Transverse colon (tissue), 4 donors: ENCODE measurements at regions not wholly inside any gene's neighbourhood (a gene's known extent, or its start where the extent isn't known, plus 50 kb on each side); places are given as distances from the start of the nearest gene placed in this dataset.

ENCODE experiments used
- DNase-seq: peaks from one replicate; pipeline ENCODE4 v3.0.0-alpha.2; 2019
- H3K27ac ChIP-seq, 4 donors: fragments of 200-600 bp; sonication (generic); 2 replicates each; pipeline ENCODE4 v1.5.1; 2016 to 2018; ENCODE audit warnings: inconsistent platforms in 4 of 4
- H3K27me3 ChIP-seq: fragments of 200-600 bp; sonication (generic); 2 replicates; pipeline ENCODE4 v1.5.1; 2017; ENCODE audit warnings: inconsistent platforms
- H3K36me3 ChIP-seq, 4 donors: fragments of 200-600 bp; sonication (generic); 2 replicates each; pipeline ENCODE4 v1.5.1; 2017 to 2019; ENCODE audit warnings: inconsistent platforms in 4 of 4
- H3K4me1 ChIP-seq, 4 donors: fragments of 200-600 bp; sonication (generic); 2 replicates each; pipeline ENCODE4 v1.5.1; 2017 to 2020; ENCODE audit warnings: inconsistent platforms in 4 of 4
- H3K4me3 ChIP-seq, 4 donors: fragments of 200-600 bp; sonication (generic); 1 replicate in 1 of 4; 2 replicates in 3 of 4; pipeline versions ENCODE4 v1.5.1 to v1.6.1; 2017 to 2019; ENCODE audit warnings: inconsistent platforms in 4 of 4
- H3K9me3 ChIP-seq, 2 donors: fragments of 200-600 bp; sonication (generic); 2 replicates each; pipeline ENCODE4 v1.5.1; 2017 to 2019; ENCODE audit warnings: inconsistent platforms in 2 of 2
- EP300 ChIP-seq: sonication (generic); formaldehyde crosslinking; IDR thresholded peaks from one replicate; pipeline ENCODE4 v1.6.1; 2017; ENCODE audit warnings: antibody characterized with exemption, low read depth
- POLR2A ChIP-seq: fragments of 450-650 bp; IDR thresholded peaks from one replicate; pipeline ENCODE4 v1.6.1; 2016; ENCODE audit warnings: antibody characterized with exemption, mild to moderate bottlenecking, moderate library complexity
- POLR2AphosphoS5 ChIP-seq, 3 donors: sonication (generic); formaldehyde crosslinking; IDR thresholded peaks; one replicate each; pipeline ENCODE4 v1.6.1; 2016; ENCODE audit warnings: antibody characterized with exemption in 3 of 3
- WGBS, 2 donors: methylation state at CpG; one replicate each; pipeline ENCODE4 v1.1.5; 2018; ENCODE audit warnings: low coverage in 1 of 2; 5-methylcytosine and 5-hydroxymethylcytosine counted together
- in situ Hi-C, 4 donors: fragments of 200-750 bp; cut with MboI; loops; one replicate each; pipeline versions ENCODE4 v1.15.0 to v1.15.1; 2017; ENCODE audit warnings: low sequenced_read_pairs in 3 of 4, low pct_ligation_motif_present in 1 of 4, low pct_unique_long_range_greater_than_20kb in 1 of 4
- intact Hi-C: fragments of 100-400 bp; cut with DNase I; formaldehyde crosslinking; loops from one replicate; pipeline ENCODE4 v1.15.1; 2023; ENCODE audit warnings: low total_unique reads
- TF ChIP-seq, protein P1 (sequence below), 5 experiments: fragments of 200-600 bp in 3 of 5; fragments of 450-650 bp in 2 of 5; sonication (generic) in 3 of 5; IDR thresholded peaks; 1 replicate in 2 of 5; 2 replicates in 3 of 5; pipeline ENCODE4 v1.5.1; 2016 to 2017; ENCODE audit warnings: antibody characterized with exemption in 5 of 5, inconsistent platforms in 3 of 5, mild to moderate bottlenecking in 2 of 5, moderate library complexity in 1 of 5

DNA sequence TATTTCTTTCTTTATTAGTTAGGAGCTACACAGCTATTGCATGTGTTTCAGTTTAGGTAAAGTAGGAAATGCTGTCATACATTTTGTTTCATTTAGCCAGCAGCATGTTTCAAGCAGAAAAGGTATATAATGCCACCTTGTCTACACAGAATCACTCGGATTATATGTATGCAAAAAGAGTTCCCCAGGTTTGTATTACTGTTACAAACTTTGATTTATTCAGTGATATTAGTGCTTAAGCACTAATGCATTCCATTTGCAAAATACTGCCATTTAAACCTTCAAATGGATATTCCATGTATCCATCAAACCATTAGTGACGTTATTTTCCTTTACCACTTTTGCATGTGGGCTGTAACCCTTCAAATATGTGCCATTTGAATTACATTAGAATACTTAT lies 564.0 kb downstream of the RPL10L start:
- H3K27ac ChIP-seq = no peak overlapping the region
- no peak overlapping the region for H3K4me3 ChIP-seq
- DNase-seq = no peak
- intact Hi-C loops = no loop called here
- H3K36me3 ChIP-seq = no peaks in the 10 kb centered on the region
- no peaks in the 10 kb centered on the region for H3K27me3 ChIP-seq
- 68 to 83% methylated on average over 2 of the region's 2 CpGs for WGBS, 2 donors
- peaks cover 6 to 8% of the 10 kb centered on the region in 2 donors for H3K9me3 ChIP-seq
- peaks cover 0 to 2% (median 0%) of the 10 kb centered on the region in 4 donors for H3K4me1 ChIP-seq
- TF ChIP-seq EP300 (no peak), POLR2AphosphoS5 (IDR thresholded peaks at IDR 0.05) (no peak), POLR2A (no peak)
- TF ChIP-seq, protein P1, sequence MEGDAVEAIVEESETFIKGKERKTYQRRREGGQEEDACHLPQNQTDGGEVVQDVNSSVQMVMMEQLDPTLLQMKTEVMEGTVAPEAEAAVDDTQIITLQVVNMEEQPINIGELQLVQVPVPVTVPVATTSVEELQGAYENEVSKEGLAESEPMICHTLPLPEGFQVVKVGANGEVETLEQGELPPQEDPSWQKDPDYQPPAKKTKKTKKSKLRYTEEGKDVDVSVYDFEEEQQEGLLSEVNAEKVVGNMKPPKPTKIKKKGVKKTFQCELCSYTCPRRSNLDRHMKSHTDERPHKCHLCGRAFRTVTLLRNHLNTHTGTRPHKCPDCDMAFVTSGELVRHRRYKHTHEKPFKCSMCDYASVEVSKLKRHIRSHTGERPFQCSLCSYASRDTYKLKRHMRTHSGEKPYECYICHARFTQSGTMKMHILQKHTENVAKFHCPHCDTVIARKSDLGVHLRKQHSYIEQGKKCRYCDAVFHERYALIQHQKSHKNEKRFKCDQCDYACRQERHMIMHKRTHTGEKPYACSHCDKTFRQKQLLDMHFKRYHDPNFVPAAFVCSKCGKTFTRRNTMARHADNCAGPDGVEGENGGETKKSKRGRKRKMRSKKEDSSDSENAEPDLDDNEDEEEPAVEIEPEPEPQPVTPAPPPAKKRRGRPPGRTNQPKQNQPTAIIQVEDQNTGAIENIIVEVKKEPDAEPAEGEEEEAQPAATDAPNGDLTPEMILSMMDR (IDR thresholded peaks at IDR 0.05) = no peak
- in situ Hi-C loops = no loop called here

DNA sequence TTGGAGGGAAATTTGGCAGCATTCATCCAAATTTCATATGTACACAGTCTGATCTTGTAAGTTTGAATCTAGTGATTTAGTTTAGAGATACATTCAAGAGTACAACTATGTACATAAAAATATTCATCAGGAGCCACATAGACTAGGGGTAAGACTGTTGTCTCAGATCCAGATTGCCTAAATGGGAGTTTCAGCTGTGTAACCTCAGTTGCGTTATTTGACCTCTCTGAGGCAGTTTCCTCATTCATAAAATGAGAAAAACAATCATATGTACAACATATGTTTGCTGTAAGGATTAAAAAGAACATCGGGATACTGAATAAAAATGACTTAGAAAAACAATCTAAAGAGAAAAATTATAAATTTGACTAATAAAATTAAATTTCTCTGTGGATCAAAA lies 577.5 kb downstream of the RPL10L start:
- in situ Hi-C loops = no loop called here
- no peaks in the 10 kb centered on the region for H3K9me3 ChIP-seq

GRCh38 chr14:46063872-46064271 lies 587.7 kb downstream of the RPL10L start:
- no peaks in the 10 kb centered on the region for H3K4me1 ChIP-seq
- no peak overlapping the region for H3K27ac ChIP-seq
- DNase-seq = no peak
- TF ChIP-seq, protein P1 (IDR thresholded peaks at IDR 0.05) = no peak
- TF ChIP-seq EP300 = no peak
- intact Hi-C loops (no loop called here), in situ Hi-C loops (no loop called here)
- no peaks in the 10 kb centered on the region for H3K9me3 ChIP-seq
- H3K4me3 ChIP-seq = no peak overlapping the region
- H3K36me3 ChIP-seq = no peaks in the 10 kb centered on the region
- 77 to 81% methylated on average over 6 to 10 of the region's 10 CpGs for WGBS, 2 donors
- H3K27me3 ChIP-seq = no peaks in the 10 kb centered on the region

More for the DNA sequence above, 577.5 kb downstream of the RPL10L start:
- no peak for DNase-seq
- 91 to 92% methylated on average over 2 of the region's 2 CpGs for WGBS, 2 donors
- intact Hi-C loops = no loop called here
- Histone ChIP-seq H3K4me3 (no peak overlapping the region), H3K36me3 (no peaks in the 10 kb centered on the region), H3K27me3 (no peaks in the 10 kb centered on the region), H3K27ac (no peak overlapping the region), H3K4me1 (no peaks in the 10 kb centered on the region)
- TF ChIP-seq POLR2AphosphoS5 (IDR thresholded peaks at IDR 0.05) = no peak
- TF ChIP-seq, protein P1 (IDR thresholded peaks at IDR 0.05) = no peak
- no peak for TF ChIP-seq EP300
- no peak for TF ChIP-seq POLR2A

GRCh38 chr14:46058964-46059563 lies 592.5 kb downstream of the RPL10L start:
- in situ Hi-C loops (no loop called here), intact Hi-C loops (no loop called here)

More at GRCh38 chr14:46058964-46059563, 592.5 kb downstream of the RPL10L start:
- H3K36me3 ChIP-seq = no peaks in the 10 kb centered on the region
- 61 to 85% methylated on average over 4 of the region's 4 CpGs for WGBS, 2 donors
- no peak for DNase-seq
- H3K27ac ChIP-seq = no peak overlapping the region
- no peaks in the 10 kb centered on the region for H3K27me3 ChIP-seq
- no peaks in the 10 kb centered on the region for H3K9me3 ChIP-seq
- TF ChIP-seq POLR2AphosphoS5 (IDR thresholded peaks at IDR 0.05) (no peak), EP300 (no peak), POLR2A (no peak)
- TF ChIP-seq, protein P1 (IDR thresholded peaks at IDR 0.05) = no peak
- H3K4me1 ChIP-seq = no peaks in the 10 kb centered on the region
- no peak overlapping the region for H3K4me3 ChIP-seq
